ENCODE measurements at regions not wholly inside any gene's neighbourhood (a gene's known extent, or its start where the extent isn't known, plus 50 kb on each side); places are given as distances from the start of the nearest gene placed in this dataset.

DNA sequence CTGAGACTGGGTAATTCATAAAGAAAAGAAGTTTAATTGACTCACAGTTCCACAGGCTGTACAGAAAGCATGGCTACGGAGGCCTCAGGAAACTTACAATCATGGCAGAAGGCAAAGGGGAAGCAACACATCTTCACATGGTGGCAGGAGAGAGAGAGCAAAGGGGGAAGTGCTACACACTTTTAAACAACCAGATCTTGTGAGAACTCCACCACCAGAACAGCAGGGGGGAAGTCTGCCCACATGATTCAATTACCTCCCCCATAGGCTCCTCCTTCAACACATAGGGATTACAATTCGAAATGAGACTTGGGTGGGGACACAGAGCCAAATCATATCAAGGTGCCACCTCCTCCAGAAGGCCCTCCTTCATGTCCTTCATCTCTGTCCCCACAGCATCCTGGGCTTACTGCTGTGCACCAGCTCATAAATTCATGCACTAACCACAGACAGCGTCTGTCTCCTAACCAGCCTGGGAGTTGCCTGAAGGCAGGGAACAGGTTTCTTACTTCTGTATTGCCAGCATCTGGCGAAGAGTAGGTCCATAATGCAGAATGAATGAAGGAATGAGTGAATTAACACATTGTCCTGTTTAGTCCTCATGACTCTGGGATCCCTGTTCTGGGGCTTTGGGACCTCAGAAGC, 74.4 kb downstream of the WSB1 start:
- TF ChIP-seq, protein P1, sequence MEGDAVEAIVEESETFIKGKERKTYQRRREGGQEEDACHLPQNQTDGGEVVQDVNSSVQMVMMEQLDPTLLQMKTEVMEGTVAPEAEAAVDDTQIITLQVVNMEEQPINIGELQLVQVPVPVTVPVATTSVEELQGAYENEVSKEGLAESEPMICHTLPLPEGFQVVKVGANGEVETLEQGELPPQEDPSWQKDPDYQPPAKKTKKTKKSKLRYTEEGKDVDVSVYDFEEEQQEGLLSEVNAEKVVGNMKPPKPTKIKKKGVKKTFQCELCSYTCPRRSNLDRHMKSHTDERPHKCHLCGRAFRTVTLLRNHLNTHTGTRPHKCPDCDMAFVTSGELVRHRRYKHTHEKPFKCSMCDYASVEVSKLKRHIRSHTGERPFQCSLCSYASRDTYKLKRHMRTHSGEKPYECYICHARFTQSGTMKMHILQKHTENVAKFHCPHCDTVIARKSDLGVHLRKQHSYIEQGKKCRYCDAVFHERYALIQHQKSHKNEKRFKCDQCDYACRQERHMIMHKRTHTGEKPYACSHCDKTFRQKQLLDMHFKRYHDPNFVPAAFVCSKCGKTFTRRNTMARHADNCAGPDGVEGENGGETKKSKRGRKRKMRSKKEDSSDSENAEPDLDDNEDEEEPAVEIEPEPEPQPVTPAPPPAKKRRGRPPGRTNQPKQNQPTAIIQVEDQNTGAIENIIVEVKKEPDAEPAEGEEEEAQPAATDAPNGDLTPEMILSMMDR (IDR thresholded peaks at IDR 0.05), result no peak
- TF ChIP-seq POLR2A (IDR thresholded peaks at IDR 0.05), result no peak

Measured in right lobe of liver (tissue), 4 donors.